ENCODE measurements at regions not wholly inside any gene's neighbourhood (a gene's known extent, or its start where the extent isn't known, plus 50 kb on each side); places are given as distances from the start of the nearest gene placed in this dataset.
"Not testable (repeated sequence)": the region's sequence is repeated elsewhere in the genome, so short reads cannot be mapped to it uniquely, and the experiment has no call there.

- DNase-seq (ENCODE audit: low spot score) (no peak), FAIRE-seq (no peak)
Observed at GRCh38 chr13:80881495-80881894, 540.6 kb upstream of the SPRY2 start.

GRCh38 chr13:80881034-80881433 is 540.1 kb upstream of the SPRY2 start:
- DNase-seq (ENCODE audit: low spot score) (no peak), FAIRE-seq (no peak)

- FAIRE-seq = no peak
Observed at GRCh38 chr13:80877944-80878241, 537.0 kb upstream of the SPRY2 start.

GRCh38 chr13:80877209-80877943 is 536.5 kb upstream of the SPRY2 start:
- FAIRE-seq (no peak), DNase-seq (ENCODE audit: low spot score) (no peak)

More at GRCh38 chr13:80877944-80878241, 537.0 kb upstream of the SPRY2 start:
- DNase-seq (ENCODE audit: low spot score) = no peak

- FAIRE-seq = no peak
- no peak for DNase-seq (ENCODE audit: low spot score)
Observed at GRCh38 chr13:80873589-80873988, 532.7 kb upstream of the SPRY2 start.

GRCh38 chr13:80871971-80872370 is 531.0 kb upstream of the SPRY2 start:
- not testable (repeated sequence) for DNase-seq (ENCODE audit: low spot score); FAIRE-seq

- DNase-seq (ENCODE audit: low spot score) (no peak), FAIRE-seq (no peak)
Observed at GRCh38 chr13:80871481-80871880, 530.6 kb upstream of the SPRY2 start.

- DNase-seq (ENCODE audit: low spot score) (no peak), FAIRE-seq (no peak)
Observed at GRCh38 chr13:80870186-80870585, 529.3 kb upstream of the SPRY2 start.

- FAIRE-seq = no peak
- DNase-seq (ENCODE audit: low spot score) = no peak
Observed at GRCh38 chr13:80866921-80867320, 526.0 kb upstream of the SPRY2 start.

- DNase-seq (ENCODE audit: low spot score) (no peak), FAIRE-seq (no peak)
Observed at GRCh38 chr13:80865329-80865728, 524.4 kb upstream of the SPRY2 start.

- no peak for DNase-seq (ENCODE audit: low spot score)
- FAIRE-seq = no peak
Observed at GRCh38 chr13:80862456-80862855, 521.5 kb upstream of the SPRY2 start.

- no peak for DNase-seq (ENCODE audit: low spot score)
- no peak for FAIRE-seq
Observed at GRCh38 chr13:80860845-80861244, 519.9 kb upstream of the SPRY2 start.

- no peak for DNase-seq (ENCODE audit: low spot score)
- FAIRE-seq = no peak
Observed at GRCh38 chr13:80858131-80858530, 517.2 kb upstream of the SPRY2 start.

- FAIRE-seq (no peak), DNase-seq (ENCODE audit: low spot score) (no peak)
Observed at GRCh38 chr13:80857321-80857720, 516.4 kb upstream of the SPRY2 start.

GRCh38 chr13:80850771-80851170 is 509.8 kb upstream of the SPRY2 start:
- no peak for DNase-seq (ENCODE audit: low spot score)
- no peak for FAIRE-seq

- FAIRE-seq (no peak), DNase-seq (ENCODE audit: low spot score) (no peak)
Observed at GRCh38 chr13:80844164-80844563, 503.2 kb upstream of the SPRY2 start.

GRCh38 chr13:80841414-80841813 is 500.5 kb upstream of the SPRY2 start:
- DNase-seq (ENCODE audit: low spot score) = no peak
- FAIRE-seq = no peak

- FAIRE-seq (no peak), DNase-seq (ENCODE audit: low spot score) (no peak)
Observed at GRCh38 chr13:80840316-80840976, 499.5 kb upstream of the SPRY2 start.

GRCh38 chr13:80835902-80836301 is 495.0 kb upstream of the SPRY2 start:
- no peak for DNase-seq (ENCODE audit: low spot score)
- FAIRE-seq = no peak

GRCh38 chr13:80830431-80830830 is 489.5 kb upstream of the SPRY2 start:
- FAIRE-seq = no peak
- DNase-seq (ENCODE audit: low spot score) = no peak

- FAIRE-seq (no peak), DNase-seq (ENCODE audit: low spot score) (no peak)
Observed at GRCh38 chr13:80828759-80829158, 487.8 kb upstream of the SPRY2 start.

GRCh38 chr13:80825276-80825675 is 484.4 kb upstream of the SPRY2 start:
- DNase-seq (ENCODE audit: low spot score) (no peak), FAIRE-seq (no peak)

- FAIRE-seq (no peak), DNase-seq (ENCODE audit: low spot score) (no peak)
Observed at GRCh38 chr13:80824229-80824628, 483.3 kb upstream of the SPRY2 start.
